GM03348 (cell line): ENCODE measurements at regions not wholly inside any gene's neighbourhood (a gene's known extent, or its start where the extent isn't known, plus 50 kb on each side); places are given as distances from the start of the nearest gene placed in this dataset.
A peak's percentile ranks its signal among the peaks of the same experiment; 100 is the strongest.
"Not testable (repeated sequence)": the region's sequence is repeated elsewhere in the genome, so short reads cannot be mapped to it uniquely, and the experiment has no call there.

Experiments used
- DNase-seq: peaks from one replicate; pipeline ENCODE4 v3.0.0; 2012; ENCODE audit warnings: low spot score

- no peak for DNase-seq
Observed at GRCh38 chr7:124247691-124248090, 214.8 kb upstream of the TMEM229A start.

DNA sequence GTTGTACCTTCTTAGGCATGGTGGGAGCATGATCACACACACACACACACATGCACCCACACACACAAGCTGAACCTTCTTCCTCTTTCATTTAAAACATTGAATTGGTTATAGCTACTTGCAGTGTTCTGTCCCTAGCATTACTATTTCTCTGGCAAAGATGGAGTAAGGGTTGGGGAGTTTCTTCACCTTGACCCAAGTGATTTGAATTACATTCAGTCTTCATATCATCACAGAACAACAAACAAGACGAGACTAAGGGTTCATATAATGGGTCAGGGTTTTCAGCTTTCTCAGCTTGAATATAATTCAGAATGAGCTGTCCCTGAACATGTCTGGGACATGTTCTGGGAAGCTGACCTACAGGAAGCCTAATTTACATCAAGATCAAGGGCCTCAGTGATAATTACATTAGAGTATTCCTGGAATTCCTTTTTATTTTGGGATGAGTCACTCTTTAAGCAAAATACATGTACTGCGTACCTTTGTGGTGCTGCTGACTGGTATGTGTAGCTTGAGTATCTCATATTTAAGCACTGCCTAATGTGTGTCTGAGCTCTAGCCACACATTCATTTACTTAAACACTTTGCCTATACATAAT is 213.5 kb upstream of the TMEM229A start:
- no peak for DNase-seq

DNA sequence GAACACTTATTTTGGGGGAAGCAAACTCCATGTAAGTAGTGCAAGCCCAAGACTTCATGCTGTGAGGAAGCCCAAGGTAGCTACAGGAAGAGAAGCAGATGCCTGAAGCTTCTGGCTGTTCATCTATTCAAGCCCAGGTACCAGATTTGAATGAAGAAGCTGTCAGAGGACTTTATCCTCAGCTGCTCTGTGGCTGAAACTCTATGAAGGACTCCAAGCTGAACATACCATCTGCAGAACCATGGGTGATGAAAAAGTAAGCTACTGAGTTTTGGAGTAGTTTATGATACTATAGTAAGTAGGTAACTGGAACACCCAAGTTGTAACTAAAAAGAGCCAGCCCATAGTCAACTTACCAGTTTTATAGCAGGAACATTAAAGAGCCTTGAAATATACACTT is 211.6 kb upstream of the TMEM229A start:
- DNase-seq: not testable (repeated sequence)

DNA sequence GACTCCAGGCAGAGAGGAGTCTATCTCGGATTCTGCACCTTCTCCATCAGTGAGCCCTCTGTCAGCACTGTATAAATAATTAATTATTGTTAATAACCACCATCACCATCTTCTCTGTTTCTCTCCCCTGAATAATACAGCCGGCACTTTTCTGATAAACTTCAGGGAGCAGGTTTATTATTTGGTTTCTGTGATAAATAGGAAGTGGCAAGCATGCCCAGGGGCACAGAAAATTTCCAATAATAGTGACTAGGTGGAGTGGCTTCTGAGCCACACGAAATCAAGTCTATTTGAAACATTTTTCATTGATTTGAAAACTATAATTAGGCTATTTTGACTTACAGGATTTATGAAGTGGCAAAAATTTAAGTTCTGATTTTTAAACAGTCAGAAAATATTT is 186.8 kb upstream of the TMEM229A start:
- no peak for DNase-seq

- no peak for DNase-seq
Observed at GRCh38 chr7:124208642-124209041, 175.8 kb upstream of the TMEM229A start.

DNA sequence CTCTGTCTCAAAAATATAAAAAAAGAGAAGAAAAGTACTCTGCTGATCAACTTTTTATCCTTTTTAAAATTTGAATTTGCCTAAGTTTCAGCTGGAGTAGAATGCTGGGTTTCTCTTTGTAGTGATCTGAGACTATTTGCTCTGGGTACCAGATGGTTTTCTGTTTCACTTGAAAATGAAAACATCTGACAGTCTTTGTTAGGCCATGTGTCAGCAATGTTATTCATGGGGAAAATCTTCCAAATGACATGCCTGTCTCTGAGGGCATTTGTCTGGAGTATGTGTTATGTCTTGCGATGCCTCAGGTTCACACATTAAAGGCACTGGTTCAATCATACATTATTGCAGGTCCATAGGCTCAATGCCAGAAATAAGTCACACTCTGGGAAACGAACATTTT is 175.3 kb upstream of the TMEM229A start:
- DNase-seq: no peak

- no peak for DNase-seq
Observed at GRCh38 chr7:124205526-124205925, 172.7 kb upstream of the TMEM229A start.

DNA sequence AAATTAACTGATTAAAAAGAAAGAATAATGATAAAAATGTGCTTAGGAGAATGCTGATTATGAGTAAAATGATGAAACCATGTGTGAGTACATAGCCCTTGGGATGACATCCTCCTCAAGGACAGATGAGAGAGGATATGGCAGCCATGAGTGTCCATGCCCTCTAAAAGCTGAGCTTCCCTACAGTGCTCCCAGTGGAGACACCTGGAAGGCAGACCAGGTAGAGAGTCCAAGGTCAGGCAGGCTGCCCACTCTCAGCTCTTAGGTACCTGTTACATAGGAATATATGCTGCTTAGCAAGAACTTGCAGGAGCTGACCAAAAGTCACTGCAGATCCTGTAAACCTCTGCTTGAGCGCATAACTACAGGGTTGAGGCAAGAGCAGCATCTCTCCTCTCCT is 169.7 kb upstream of the TMEM229A start:
- DNase-seq: no peak

- no peak for DNase-seq
Observed at GRCh38 chr7:124201768-124202349, 169.0 kb upstream of the TMEM229A start.

- no peak for DNase-seq
Observed at GRCh38 chr7:124196519-124196918, 163.7 kb upstream of the TMEM229A start.

- no peak for DNase-seq
Observed at GRCh38 chr7:124192885-124193284, 160.0 kb upstream of the TMEM229A start.

- DNase-seq: no peak
Observed at GRCh38 chr7:124191713-124192112, 158.8 kb upstream of the TMEM229A start.

DNA sequence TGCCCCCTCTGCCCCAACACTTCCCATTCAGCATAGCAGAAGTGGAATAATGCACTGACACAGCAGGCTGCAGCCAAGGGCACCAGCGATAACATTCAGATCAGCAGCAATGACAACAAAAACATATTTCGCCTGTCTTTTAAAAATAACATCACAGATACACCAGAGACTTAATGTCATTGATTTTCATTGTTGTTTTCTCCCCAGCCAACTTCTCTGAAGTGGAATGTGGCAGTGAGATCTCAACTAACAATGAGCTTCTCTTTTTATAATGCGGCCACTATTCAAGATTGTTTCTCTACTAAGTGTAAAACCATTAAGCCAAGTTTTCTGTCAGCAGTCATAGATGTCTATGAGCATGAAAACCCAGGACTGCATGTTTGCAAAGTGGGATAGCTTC is 158.2 kb upstream of the TMEM229A start:
- DNase-seq: no peak

DNA sequence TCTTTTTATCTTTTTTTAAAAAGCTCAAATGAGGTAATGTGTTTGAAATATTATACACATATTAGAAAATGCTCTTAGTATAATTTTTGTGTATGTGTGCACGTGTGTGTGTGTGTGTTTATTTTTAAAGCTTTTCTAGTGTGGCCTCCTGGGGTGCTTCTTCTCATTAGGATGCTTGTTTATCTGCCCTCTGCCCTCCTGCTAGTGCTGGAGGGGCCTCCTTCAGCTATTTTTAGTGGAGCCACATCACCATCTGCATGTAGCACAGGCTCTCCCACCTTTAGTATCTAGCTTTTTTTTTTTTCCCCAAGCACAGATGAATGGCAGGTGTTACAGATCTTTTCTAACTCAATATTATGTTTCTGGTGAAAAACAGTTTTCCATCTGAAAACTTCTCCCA is 155.7 kb upstream of the TMEM229A start:
- no peak for DNase-seq

GRCh38 chr7:124187962-124188361 is 155.1 kb upstream of the TMEM229A start:
- DNase-seq: no peak

GRCh38 chr7:124183649-124184048 is 150.8 kb upstream of the TMEM229A start:
- no peak for DNase-seq

DNA sequence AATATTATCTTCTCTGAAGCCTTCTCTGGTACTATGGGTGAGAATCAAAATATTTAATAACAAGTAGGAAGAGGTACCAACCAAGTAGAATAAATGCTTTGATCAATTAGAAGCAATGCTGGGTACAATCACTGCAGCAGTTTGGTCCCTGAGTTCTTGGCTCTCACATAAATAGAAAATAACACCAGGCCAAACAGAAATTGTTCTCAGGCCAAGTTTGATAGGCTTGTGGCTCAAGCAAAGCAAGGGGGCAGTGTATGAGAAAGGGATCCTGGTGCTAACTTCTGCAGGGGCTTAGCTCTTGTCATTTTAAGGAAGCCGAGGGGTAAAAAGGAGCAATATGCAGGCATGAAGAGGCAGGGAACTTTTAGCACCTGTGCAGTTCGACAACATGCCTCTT is 146.8 kb upstream of the TMEM229A start:
- no peak for DNase-seq

- no peak for DNase-seq
Observed at GRCh38 chr7:124177891-124178290, 145.0 kb upstream of the TMEM229A start.

DNA sequence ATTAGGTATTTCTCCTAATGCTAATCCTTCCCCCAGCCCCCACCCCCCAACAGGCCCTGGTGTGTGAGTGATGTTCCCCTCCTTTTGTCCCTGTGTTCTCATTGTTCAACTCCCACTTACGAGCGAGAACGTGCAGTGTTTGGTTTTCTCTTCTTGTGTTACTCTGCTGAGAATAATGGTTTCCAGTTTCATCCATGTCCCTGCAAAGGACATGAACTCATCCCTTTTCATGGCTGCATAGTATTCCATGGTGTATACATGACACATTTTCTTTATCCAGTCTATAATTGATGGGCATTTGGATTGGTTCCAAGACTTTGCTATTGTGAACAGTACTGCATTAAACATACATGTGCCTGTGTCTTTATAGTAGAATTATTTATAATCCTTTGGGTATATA is 138.9 kb upstream of the TMEM229A start:
- not testable (repeated sequence) for DNase-seq

GRCh38 chr7:124171068-124171467 is 138.2 kb upstream of the TMEM229A start:
- no peak for DNase-seq

GRCh38 chr7:124168616-124169015 is 135.7 kb upstream of the TMEM229A start:
- no peak for DNase-seq

DNA sequence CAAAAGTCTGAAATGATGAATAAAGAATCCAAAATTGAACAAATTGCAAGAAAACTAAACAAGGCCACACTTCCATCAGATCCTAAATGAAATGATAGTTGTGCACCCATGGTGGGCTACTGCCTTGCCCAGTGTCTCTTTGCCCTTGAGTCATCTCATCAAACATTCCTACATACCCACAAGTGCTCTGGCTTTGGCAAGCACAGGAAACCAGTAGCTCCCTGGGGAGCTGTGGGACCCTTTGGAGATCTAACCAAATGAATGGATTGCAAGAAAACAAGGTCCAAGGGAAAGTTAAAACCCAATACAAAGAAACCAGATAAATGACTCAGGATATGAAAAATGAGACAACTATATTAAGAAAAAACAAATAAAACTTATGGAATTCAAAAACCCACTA is 129.8 kb upstream of the TMEM229A start:
- no peak for DNase-seq

- DNase-seq: peak; percentile 8
Observed at GRCh38 chr7:124155432-124156022, 122.7 kb upstream of the TMEM229A start.
